Skeletal muscle satellite cell (primary cell): ENCODE measurements at regions not wholly inside any gene's neighbourhood (a gene's known extent, or its start where the extent isn't known, plus 50 kb on each side); places are given as distances from the start of the nearest gene placed in this dataset.
"Not testable (repeated sequence)": the region's sequence is repeated elsewhere in the genome, so short reads cannot be mapped to it uniquely, and the experiment has no call there.

Experiments
- H3K27me3 ChIP-seq: 2 replicates; pipeline ENCODE4 v1.7.0; 2013; ENCODE audit warnings: low read length; ENCODE audit not compliant: control insufficient read depth, insufficient read depth
- H3K36me3 ChIP-seq: 2 replicates; pipeline ENCODE4 v1.7.0; 2013; ENCODE audit warnings: mild to moderate bottlenecking, control low read depth, low read length; ENCODE audit not compliant: insufficient read depth
- H3K4me1 ChIP-seq: 2 replicates; pipeline ENCODE4 v1.7.0; 2013; ENCODE audit warnings: low read length; ENCODE audit not compliant: control insufficient read depth, insufficient read depth
- H3K4me2 ChIP-seq: 2 replicates; pipeline ENCODE4 v1.7.0; 2013; ENCODE audit warnings: mild to moderate bottlenecking, low read length
- H3K4me3 ChIP-seq: 2 replicates; pipeline ENCODE4 v1.7.0; 2013; ENCODE audit warnings: low read length
- H3K9ac ChIP-seq: 2 replicates; pipeline ENCODE4 v1.7.0; 2013; ENCODE audit warnings: mild to moderate bottlenecking, low read depth, low read length, moderate library complexity
- H3K9me3 ChIP-seq: replicated peaks from 2 replicates; pipeline ENCODE4 v1.7.0; 2013; ENCODE audit warnings: mild to moderate bottlenecking, control low read depth, low read length

GRCh38 chr6:121955401-121955800, 444.1 kb upstream of the HSF2 start:
- not testable (repeated sequence) for H3K9me3 ChIP-seq, H3K36me3 ChIP-seq, H3K4me3 ChIP-seq, H3K27me3 ChIP-seq, H3K4me2 ChIP-seq, H3K9ac ChIP-seq
- peaks cover 20% of the 10 kb centered on the region for H3K4me1 ChIP-seq

DNA sequence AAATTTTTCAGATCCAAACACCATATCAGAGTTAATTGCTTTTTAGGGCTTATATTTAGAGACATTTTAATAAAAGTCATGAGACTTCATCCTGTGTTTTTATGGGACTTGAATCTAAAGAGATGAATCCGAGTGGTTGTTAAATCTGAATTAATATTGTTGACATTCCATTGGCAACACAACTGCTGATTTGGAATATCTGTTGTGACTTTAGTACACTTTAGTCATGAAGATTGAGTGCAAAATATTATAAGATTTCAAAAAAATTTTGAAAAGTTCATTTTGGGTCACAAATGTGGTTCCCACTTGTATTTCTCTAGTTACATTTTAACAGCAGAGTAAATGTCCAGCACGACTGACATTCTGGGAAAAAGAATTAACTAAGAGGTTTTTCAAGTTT, 442.7 kb upstream of the HSF2 start:
- H3K36me3 ChIP-seq, result no peaks in the 10 kb centered on the region

DNA sequence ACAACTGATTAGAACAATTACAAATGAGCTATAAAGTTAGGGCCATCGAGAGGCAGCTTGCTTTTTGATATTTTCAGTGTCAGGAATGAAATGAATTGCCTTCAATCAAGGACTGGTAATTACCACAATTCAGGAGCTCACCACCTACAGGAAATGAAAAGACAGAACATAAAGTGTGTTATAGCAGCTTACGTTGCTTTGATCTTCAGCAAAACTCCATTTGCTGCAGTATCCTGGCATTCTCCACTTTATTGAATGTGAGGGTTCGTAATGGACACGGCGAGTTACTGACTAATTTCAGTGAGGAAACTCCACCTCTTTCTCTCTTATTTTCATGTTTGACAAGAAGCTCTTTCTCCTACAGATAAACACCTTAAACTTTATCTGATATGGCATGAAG, 440.0 kb upstream of the HSF2 start:
- Histone ChIP-seq H3K4me3 (no peak overlapping the region), H3K36me3 (no peaks in the 10 kb centered on the region), H3K4me1 (no peaks in the 10 kb centered on the region), H3K27me3 (no peaks in the 10 kb centered on the region), H3K4me2 (no peak overlapping the region), H3K9ac (no peak overlapping the region), H3K9me3 (no peaks in the 10 kb centered on the region)

More for the DNA sequence above, 442.7 kb upstream of the HSF2 start:
- H3K9ac ChIP-seq, result no peak overlapping the region
- no peak overlapping the region for H3K4me3 ChIP-seq
- peaks cover 13% of the 10 kb centered on the region for H3K4me1 ChIP-seq
- no peaks in the 10 kb centered on the region for H3K27me3 ChIP-seq
- H3K4me2 ChIP-seq, result no peak overlapping the region
- no peaks in the 10 kb centered on the region for H3K9me3 ChIP-seq

GRCh38 chr6:121961619-121962125, 437.8 kb upstream of the HSF2 start:
- Histone ChIP-seq H3K36me3 (no peaks in the 10 kb centered on the region), H3K9me3 (no peaks in the 10 kb centered on the region), H3K4me2 (no peak overlapping the region), H3K9ac (no peak overlapping the region), H3K27me3 (no peaks in the 10 kb centered on the region), H3K4me3 (no peak overlapping the region), H3K4me1 (no peaks in the 10 kb centered on the region)

- no peaks in the 10 kb centered on the region for H3K9me3 ChIP-seq
- H3K36me3 ChIP-seq, result no peaks in the 10 kb centered on the region
- H3K4me1 ChIP-seq, result no peaks in the 10 kb centered on the region
- no peak overlapping the region for H3K9ac ChIP-seq
- no peak overlapping the region for H3K4me3 ChIP-seq
- H3K27me3 ChIP-seq, result no peaks in the 10 kb centered on the region
- H3K4me2 ChIP-seq, result no peak overlapping the region
Observed at GRCh38 chr6:121963826-121964225, 435.6 kb upstream of the HSF2 start.

DNA sequence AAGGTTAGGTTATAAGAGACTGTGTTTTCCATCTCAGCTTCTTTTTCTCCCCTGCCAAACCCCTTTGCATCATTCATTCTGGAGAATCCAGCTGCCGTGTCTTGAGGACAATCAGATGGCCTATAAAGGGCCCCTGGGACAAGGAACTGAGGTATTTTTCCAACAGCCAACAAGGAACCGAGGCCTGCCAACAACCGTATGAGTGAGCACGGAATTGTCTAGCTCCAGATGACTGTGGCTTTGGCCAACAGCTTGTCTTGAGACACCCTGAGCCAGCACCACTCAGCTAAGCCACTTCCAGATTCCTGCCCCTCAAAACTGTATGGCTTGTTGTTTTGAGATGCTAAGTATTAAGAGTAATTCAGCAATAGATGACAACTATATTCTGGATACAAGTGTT, 433.7 kb upstream of the HSF2 start:
- H3K4me3 ChIP-seq, result no peak overlapping the region

GRCh38 chr6:121967631-121968030, 431.8 kb upstream of the HSF2 start:
- no peaks in the 10 kb centered on the region for H3K36me3 ChIP-seq
- peaks cover 10% of the 10 kb centered on the region for H3K4me1 ChIP-seq
- H3K9me3 ChIP-seq, result no peaks in the 10 kb centered on the region
- H3K9ac ChIP-seq, result no peak overlapping the region
- H3K4me2 ChIP-seq, result no peak overlapping the region
- H3K4me3 ChIP-seq, result no peak overlapping the region
- no peaks in the 10 kb centered on the region for H3K27me3 ChIP-seq

More for the DNA sequence above, 433.7 kb upstream of the HSF2 start:
- no peak overlapping the region for H3K9ac ChIP-seq
- H3K36me3 ChIP-seq, result no peaks in the 10 kb centered on the region
- H3K9me3 ChIP-seq, result no peaks in the 10 kb centered on the region
- no peaks in the 10 kb centered on the region for H3K4me1 ChIP-seq
- H3K27me3 ChIP-seq, result no peaks in the 10 kb centered on the region
- H3K4me2 ChIP-seq, result no peak overlapping the region

DNA sequence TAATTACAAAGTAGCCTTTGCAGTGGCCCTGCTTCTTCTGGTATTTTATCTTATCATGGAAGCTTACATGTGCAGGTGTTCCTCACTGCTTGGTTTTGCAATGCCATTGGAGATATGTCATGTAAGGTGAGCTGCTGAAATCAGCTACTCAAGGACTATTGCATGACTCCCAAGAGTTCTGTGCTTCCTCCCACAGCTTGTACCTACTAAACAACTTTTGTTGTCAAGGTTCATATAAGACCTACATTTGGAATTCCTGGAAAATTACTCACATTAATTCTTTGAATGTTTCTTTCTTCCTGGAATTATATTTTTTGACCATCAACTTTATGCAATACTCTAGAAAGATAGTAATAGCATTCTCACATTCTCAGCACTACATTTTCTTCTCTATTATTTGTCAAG, 427.5 kb upstream of the HSF2 start:
- no peak overlapping the region for H3K9ac ChIP-seq
- no peaks in the 10 kb centered on the region for H3K9me3 ChIP-seq
- peaks cover 12% of the 10 kb centered on the region for H3K4me1 ChIP-seq
- no peak overlapping the region for H3K4me2 ChIP-seq
- H3K4me3 ChIP-seq, result no peak overlapping the region
- H3K27me3 ChIP-seq, result no peaks in the 10 kb centered on the region
- no peaks in the 10 kb centered on the region for H3K36me3 ChIP-seq

DNA sequence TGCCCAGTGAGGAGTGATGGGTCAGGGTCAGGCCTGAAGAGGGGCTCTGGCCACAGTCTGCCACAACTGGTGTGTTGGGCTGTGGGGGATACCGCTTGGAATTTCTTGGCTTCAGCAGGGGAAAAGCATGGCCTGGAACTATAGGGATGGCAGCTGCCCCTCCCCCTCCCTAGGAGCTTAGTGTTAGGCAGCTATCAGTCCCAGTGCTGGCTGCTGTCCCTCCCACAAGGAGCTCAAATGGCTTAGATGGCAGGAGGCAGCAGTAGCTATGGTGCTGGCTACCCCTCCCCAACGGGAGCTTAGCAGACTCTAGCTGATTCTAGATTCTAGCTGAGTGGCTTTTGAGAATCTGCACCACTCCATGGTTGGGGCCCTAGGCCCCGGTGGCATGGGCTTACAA, 414.5 kb upstream of the HSF2 start:
- Histone ChIP-seq H3K4me1 (no peaks in the 10 kb centered on the region), H3K27me3 (no peaks in the 10 kb centered on the region)

DNA sequence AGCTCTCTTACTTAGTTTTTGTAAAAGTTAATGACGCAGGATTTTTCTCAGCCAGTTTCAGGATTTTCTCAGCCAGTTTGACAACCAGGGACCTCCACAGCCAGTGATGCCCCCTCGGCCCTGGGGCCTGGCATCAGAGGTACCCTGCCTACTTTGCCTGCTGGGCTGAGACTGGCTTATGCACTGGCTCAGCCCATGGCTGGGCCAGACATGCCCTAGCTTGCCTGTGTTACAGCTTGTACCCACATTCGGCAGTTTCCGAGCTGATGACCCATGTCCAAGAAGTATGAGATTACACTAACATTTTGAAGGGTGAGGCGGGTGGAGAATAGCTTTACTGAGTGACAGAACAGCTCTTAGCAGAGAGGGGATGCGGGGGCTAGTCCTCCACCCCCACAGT, 406.1 kb upstream of the HSF2 start:
- H3K9me3 ChIP-seq, result no peaks in the 10 kb centered on the region
- no peak overlapping the region for H3K4me2 ChIP-seq
- H3K9ac ChIP-seq, result no peak overlapping the region
- H3K4me1 ChIP-seq, result no peaks in the 10 kb centered on the region
- H3K4me3 ChIP-seq, result no peak overlapping the region
- no peaks in the 10 kb centered on the region for H3K36me3 ChIP-seq
- H3K27me3 ChIP-seq, result no peaks in the 10 kb centered on the region

More for the DNA sequence above, 414.5 kb upstream of the HSF2 start:
- no peak overlapping the region for H3K4me2 ChIP-seq
- no peak overlapping the region for H3K4me3 ChIP-seq
- no peaks in the 10 kb centered on the region for H3K9me3 ChIP-seq
- no peaks in the 10 kb centered on the region for H3K36me3 ChIP-seq
- no peak overlapping the region for H3K9ac ChIP-seq

GRCh38 chr6:121994919-121995318, 404.5 kb upstream of the HSF2 start:
- Histone ChIP-seq H3K9me3 (no peaks in the 10 kb centered on the region), H3K36me3 (no peaks in the 10 kb centered on the region), H3K9ac (no peak overlapping the region), H3K4me2 (no peak overlapping the region), H3K4me1 (no peaks in the 10 kb centered on the region), H3K27me3 (no peaks in the 10 kb centered on the region), H3K4me3 (no peak overlapping the region)

DNA sequence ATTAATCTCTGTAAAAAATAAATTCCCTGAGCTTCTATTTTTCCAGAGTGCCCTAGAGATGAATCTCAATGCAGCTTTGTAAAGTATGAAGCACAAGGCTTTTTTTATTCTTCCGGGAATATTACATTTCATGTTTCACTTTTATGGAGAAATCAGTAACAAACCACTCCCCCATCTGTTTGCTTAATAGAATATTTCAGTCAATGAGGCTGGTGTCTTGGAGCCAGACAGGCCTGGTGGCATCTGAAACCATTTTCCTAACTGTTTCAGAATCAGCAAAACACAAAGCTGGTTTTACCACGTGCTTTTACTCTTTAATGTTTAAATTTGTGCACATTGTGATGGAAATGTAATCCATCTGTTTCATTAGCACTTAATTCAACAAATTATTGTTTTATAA, 400.8 kb upstream of the HSF2 start:
- Histone ChIP-seq H3K9me3 (no peaks in the 10 kb centered on the region), H3K36me3 (no peaks in the 10 kb centered on the region), H3K4me3 (no peak overlapping the region), H3K4me2 (no peak overlapping the region), H3K4me1 (no peaks in the 10 kb centered on the region), H3K9ac (no peak overlapping the region), H3K27me3 (no peaks in the 10 kb centered on the region)
